Mucosa of descending colon (tissue), 3 donors: ENCODE measurements at regions not wholly inside any gene's neighbourhood (a gene's known extent, or its start where the extent isn't known, plus 50 kb on each side); places are given as distances from the start of the nearest gene placed in this dataset.

Experiments
- ATAC-seq: fragments of 200-7000 bp; cut with Tn5 transposase; one replicate; pipeline ENCODE4 v1.9.1; 2020; ENCODE audit warnings: mild to moderate bottlenecking, moderate library complexity
- DNase-seq, 3 donors: peaks; one replicate each; pipeline ENCODE4 v3.0.0-alpha.2; 2020
- H3K36me3 ChIP-seq: fragments of 200-600 bp; one replicate; pipeline ENCODE4 v1.8.0; 2021; ENCODE audit warnings: low read depth, mild to moderate bottlenecking
- H3K4me1 ChIP-seq: fragments of 200-600 bp; one replicate; pipeline ENCODE4 v1.8.0; 2021; ENCODE audit warnings: low read depth, mild to moderate bottlenecking
- H3K4me3 ChIP-seq: fragments of 200-600 bp; one replicate; pipeline ENCODE4 v1.8.0; 2021; ENCODE audit warnings: mild to moderate bottlenecking
- H3K9me3 ChIP-seq: fragments of 200-600 bp; one replicate; pipeline ENCODE4 v1.8.0; 2021; ENCODE audit warnings: mild to moderate bottlenecking
- CTCF ChIP-seq: fragments of 200-600 bp; IDR thresholded peaks from one replicate; pipeline ENCODE4 v1.8.0; 2022; ENCODE audit warnings: antibody characterized with exemption, mild to moderate bottlenecking
- intact Hi-C, 2 donors: fragments of 100-400 bp; cut with DNase I in 1 of 2; cut with micrococcal nuclease in 1 of 2; formaldehyde crosslinking; loops; one replicate each; pipeline versions ENCODE4 v1.11.0 to v1.11.1; 2022; cut with DNase I, micrococcal nuclease
- donor health status: DM: no; HTN: no; CAD: no; lungs with moderate emphysema.
- donor health status: DM: no; HTN: no; CAD: no.
- donor health status: DM: no; HTN: yes; CAD: no.

GRCh38 chr18:70489986-70490933 is 201.4 kb downstream of the SOCS6 start:
- Histone ChIP-seq H3K36me3 (no peaks in the 10 kb centered on the region), H3K4me3 (no peak overlapping the region), H3K9me3 (no peaks in the 10 kb centered on the region), H3K4me1 (no peaks in the 10 kb centered on the region)
- TF ChIP-seq CTCF, result peak; percentile 11
- peak in 1 of 3 donors; percentile 77 for DNase-seq
- peak; percentile 77 for ATAC-seq
- intact Hi-C loops, result no loop called here

- Histone ChIP-seq H3K9me3 (no peaks in the 10 kb centered on the region), H3K36me3 (no peaks in the 10 kb centered on the region), H3K4me3 (no peak overlapping the region), H3K4me1 (no peaks in the 10 kb centered on the region)
- DNase-seq (no peak), ATAC-seq (peak; percentile 27)
- no peak for TF ChIP-seq CTCF
- intact Hi-C loops, result no loop called here
Measured at GRCh38 chr18:70489571-70489970, 200.7 kb downstream of the SOCS6 start.

GRCh38 chr18:70469916-70470315 is 181.1 kb downstream of the SOCS6 start:
- DNase-seq, result peak in 1 of 3 donors; percentile 15
- ATAC-seq, result peak; percentile 54
- Histone ChIP-seq H3K36me3 (no peaks in the 10 kb centered on the region), H3K9me3 (no peaks in the 10 kb centered on the region), H3K4me3 (no peak overlapping the region), H3K4me1 (no peaks in the 10 kb centered on the region)
- intact Hi-C loops, result no loop called here
- no peak for TF ChIP-seq CTCF

GRCh38 chr18:70468861-70469547 is 180.2 kb downstream of the SOCS6 start:
- no peak for ATAC-seq
- intact Hi-C loops, result no loop called here
- TF ChIP-seq CTCF, result no peak
- no peaks in the 10 kb centered on the region for H3K9me3 ChIP-seq
- DNase-seq, result no peak
- H3K4me3 ChIP-seq, result no peak overlapping the region
- H3K4me1 ChIP-seq, result peaks cover 7% of the 10 kb centered on the region
- no peaks in the 10 kb centered on the region for H3K36me3 ChIP-seq

- intact Hi-C loops, result no loop called here
- no peaks in the 10 kb centered on the region for H3K9me3 ChIP-seq
- peak; percentile 77 to 84 (median 79) for DNase-seq
- H3K4me1 ChIP-seq, result peaks cover 7% of the 10 kb centered on the region
- no peak overlapping the region for H3K4me3 ChIP-seq
- no peaks in the 10 kb centered on the region for H3K36me3 ChIP-seq
- TF ChIP-seq CTCF, result no peak
- ATAC-seq, result peak; percentile 83
Measured at GRCh38 chr18:70464343-70465114, 175.7 kb downstream of the SOCS6 start.
